H1 (cell line): ENCODE measurements at regions not wholly inside any gene's neighbourhood (a gene's known extent, or its start where the extent isn't known, plus 50 kb on each side); places are given as distances from the start of the nearest gene placed in this dataset.

Experiments used
- CTCF ChIA-PET: fragments of 300-600 bp; sonication (Branson Sonifier 250); formaldehyde crosslinking; loops from one replicate; lab custom pipeline; 2021; ENCODE audit not compliant: partially characterized antibody; lab: Charles Lee
- POLR2A ChIA-PET: fragments of 300-600 bp; sonication (Branson Sonifier 250); formaldehyde crosslinking; loops from one replicate; lab custom pipeline; 2021; ENCODE audit warnings: inconsistent platforms; ENCODE audit not compliant: partially characterized antibody; lab: Charles Lee
- DNase-seq, 2 experiments: peaks; one replicate each; pipeline versions ENCODE4 v3.0.0 to v3.0.0-alpha.2; 2010 to 2022; ENCODE audit warnings: low spot score in 2 of 2, low read depth in 1 of 2, mixed read lengths in 1 of 2
- FAIRE-seq: peaks from 2 replicates; lab custom pipeline; 2011; peaks lifted over from hg19 to GRCh38; lab: Jason Lieb, UNC
- H2AFZ ChIP-seq: 2 replicates; pipeline ENCODE4 v1.8.1; 2012; ENCODE audit warnings: low read length, inconsistent platforms
- H2AK5ac ChIP-seq: 2 replicates; pipeline ENCODE4 v1.6.1; 2013; ENCODE audit warnings: low read depth, low read length
- H2BK120ac ChIP-seq: replicated peaks from 2 replicates; pipeline ENCODE3; 2013; ENCODE audit warnings: low read depth, low read length, inconsistent platforms
- H2BK12ac ChIP-seq: 2 replicates; pipeline ENCODE4 v1.6.1; 2013; ENCODE audit warnings: low read depth, low read length
- H2BK15ac ChIP-seq: 2 replicates; pipeline ENCODE4 v1.6.1; 2013; ENCODE audit warnings: low read length
- H2BK20ac ChIP-seq: 2 replicates; pipeline ENCODE4 v1.6.1; 2013; ENCODE audit warnings: low read length
- H2BK5ac ChIP-seq: 2 replicates; pipeline ENCODE4 v1.6.1; 2013; ENCODE audit warnings: low read depth, low read length
- H3K14ac ChIP-seq: 2 replicates; pipeline ENCODE4 v1.6.1; 2013; ENCODE audit warnings: inconsistent platforms; ENCODE audit not compliant: insufficient read length
- H3K18ac ChIP-seq: 2 replicates; pipeline ENCODE4 v1.6.1; 2013; ENCODE audit warnings: low read length; ENCODE audit errors: extremely low read depth
- H3K23ac ChIP-seq: 2 replicates; pipeline ENCODE4 v1.6.1; 2013; ENCODE audit warnings: inconsistent platforms; ENCODE audit not compliant: insufficient read length
- H3K23me2 ChIP-seq: 2 replicates; pipeline ENCODE4 v1.6.1; 2013; ENCODE audit warnings: low read depth, low read length
- H3K27ac ChIP-seq: 2 replicates; pipeline ENCODE4 v1.6.1; 2011; ENCODE audit warnings: low read depth, low read length, inconsistent platforms
- H3K27me3 ChIP-seq, 4 experiments: replicated peaks in 1 of 4; 1 replicate in 1 of 4; 2 replicates in 3 of 4; pipeline versions ENCODE4 v1.6.1 to v1.8.1; 2011 to 2013; ENCODE audit warnings: low read length in 3 of 4, mild to moderate bottlenecking in 3 of 4, inconsistent platforms in 2 of 4, mixed read lengths in 2 of 4, moderate library complexity in 1 of 4; ENCODE audit not compliant: control insufficient read depth in 3 of 4, insufficient read depth in 3 of 4; ENCODE audit errors: extremely low read depth in 1 of 4
- H3K36me3 ChIP-seq, 4 experiments: 2 replicates each; pipeline versions ENCODE4 v1.6.1 to v1.8.1; 2011 to 2013; ENCODE audit warnings: mild to moderate bottlenecking in 4 of 4, low read length in 3 of 4, moderate library complexity in 2 of 4, control low read depth in 1 of 4, inconsistent platforms in 1 of 4; ENCODE audit not compliant: insufficient read depth in 4 of 4, control insufficient read depth in 2 of 4
- H3K4ac ChIP-seq: replicated peaks from 2 replicates; pipeline ENCODE3; 2013; ENCODE audit warnings: low read length, low read depth, mixed read lengths, inconsistent platforms; ENCODE audit not compliant: insufficient read length
- H3K4me1 ChIP-seq, 4 experiments: replicated peaks in 1 of 4; 1 replicate in 1 of 4; 2 replicates in 3 of 4; pipeline versions ENCODE4 v1.6.1 to v1.8.1; 2011 to 2013; ENCODE audit warnings: low read length in 3 of 4, inconsistent platforms in 2 of 4, mixed read lengths in 1 of 4; ENCODE audit not compliant: insufficient read depth in 4 of 4, control insufficient read depth in 3 of 4
- H3K4me2 ChIP-seq, 2 experiments: 2 replicates each; pipeline versions ENCODE4 v1.6.1 to v1.8.1; 2011 to 2013; ENCODE audit warnings: low read depth in 2 of 2, low read length in 2 of 2, control low read depth in 1 of 2, inconsistent platforms in 1 of 2, mild to moderate bottlenecking in 1 of 2; ENCODE audit not compliant: insufficient read depth in 1 of 2
- H3K4me3 ChIP-seq, 4 experiments: fragments of 200-600, 300-600 bp in 1 of 4; sonication (generic), shearing (Covaris generic), sonication (Bioruptor Twin) in 1 of 4; 2 replicates each; pipeline versions ENCODE4 v1.5.1 to v1.8.1; 2011 to 2016; ENCODE audit warnings: low read length in 4 of 4, low read depth in 3 of 4, control low read depth in 2 of 4, inconsistent platforms in 2 of 4, mild to moderate bottlenecking in 2 of 4, mixed read lengths in 1 of 4, moderate library complexity in 1 of 4; ENCODE audit not compliant: insufficient read depth in 2 of 4; ENCODE audit errors: extremely low read depth in 1 of 4
- H3K56ac ChIP-seq: replicated peaks from 2 replicates; pipeline ENCODE3; 2013; ENCODE audit warnings: low read depth, mild to moderate bottlenecking, mixed read lengths, low read length, inconsistent platforms; ENCODE audit not compliant: insufficient read length
- H3K79me1 ChIP-seq: 2 replicates; pipeline ENCODE4 v1.6.1; 2013; ENCODE audit warnings: low read depth, low read length, control low read depth
- H3K79me2 ChIP-seq, 2 experiments: 2 replicates each; pipeline versions ENCODE4 v1.6.1 to v1.8.1; 2012 to 2013; ENCODE audit warnings: low read length in 2 of 2, mild to moderate bottlenecking in 2 of 2, inconsistent platforms in 1 of 2; ENCODE audit not compliant: insufficient read depth in 2 of 2, control insufficient read depth in 1 of 2
- H3K9ac ChIP-seq, 4 experiments: replicated peaks in 1 of 4; 1 replicate in 1 of 4; 2 replicates in 3 of 4; pipeline versions ENCODE4 v1.6.1 to v1.8.1; 2011 to 2013; ENCODE audit warnings: low read depth in 3 of 4, low read length in 3 of 4, control low read depth in 2 of 4, mild to moderate bottlenecking in 2 of 4, moderate library complexity in 2 of 4, inconsistent platforms in 1 of 4; ENCODE audit errors: extremely low read depth in 1 of 4
- H3K9me3 ChIP-seq, 2 experiments: 2 replicates each; pipeline versions ENCODE4 v1.6.1 to v1.8.1; 2012 to 2013; ENCODE audit warnings: mild to moderate bottlenecking in 2 of 2, moderate library complexity in 2 of 2, control low read depth in 1 of 2, inconsistent platforms in 1 of 2, low read depth in 1 of 2, low read length in 1 of 2, mixed read lengths in 1 of 2; ENCODE audit not compliant: insufficient read depth in 2 of 2
- H4K20me1 ChIP-seq, 2 experiments: replicated peaks in 1 of 2; 2 replicates each; pipeline versions ENCODE3 to v1.8.1; 2011 to 2013; ENCODE audit warnings: inconsistent platforms in 2 of 2, low read length in 2 of 2, mild to moderate bottlenecking in 1 of 2; ENCODE audit not compliant: insufficient read depth in 2 of 2, control insufficient read depth in 1 of 2
- H4K5ac ChIP-seq: 2 replicates; pipeline ENCODE4 v1.6.1; 2013; ENCODE audit warnings: low read length, low read depth, mixed read lengths, inconsistent platforms; ENCODE audit not compliant: insufficient read length
- H4K8ac ChIP-seq: 2 replicates; pipeline ENCODE4 v1.8.0; 2013; ENCODE audit warnings: mild to moderate bottlenecking, moderate library complexity, low read length, inconsistent platforms; ENCODE audit not compliant: insufficient read depth; ENCODE audit errors: extremely low read depth
- H4K91ac ChIP-seq: replicated peaks from 2 replicates; pipeline ENCODE3; 2013; ENCODE audit warnings: low read length, mixed read lengths, inconsistent platforms; ENCODE audit not compliant: insufficient read length
- CEBPB ChIP-seq: IDR thresholded peaks from 2 replicates; pipeline ENCODE4 v1.6.1; 2012; ENCODE audit warnings: low read depth, low read length
- GTF2F1 ChIP-seq: IDR thresholded peaks from 2 replicates; pipeline ENCODE4 v1.6.1; 2012; ENCODE audit warnings: low read depth, low read length, improper control_type of control experiment, borderline replicate concordance
- WGBS, 2 experiments: shearing (Covaris generic) in 1 of 2; methylation state at CpG; one replicate each; pipeline versions ENCODE4 v1.1.6 to v1.1.7; 2013 to 2015; ENCODE audit warnings: low lambda C conversion rate in 2 of 2, mixed read lengths in 2 of 2, inconsistent platforms in 1 of 2, low coverage in 1 of 2, missing lambda C conversion rate in 1 of 2; ENCODE audit not compliant: insufficient replicate concordance in 2 of 2, insufficient coverage in 1 of 2, insufficient read length in 1 of 2; ENCODE audit errors: extremely low coverage in 1 of 2, missing lambda C conversion rate in 1 of 2; 5-methylcytosine and 5-hydroxymethylcytosine counted together

GRCh38 chr5:125177340-125177739 lies 430.9 kb upstream of the ZNF608 start:
- Histone ChIP-seq H3K56ac (no peak overlapping the region), H3K4me2 (no peak overlapping the region), H2BK12ac (no peak overlapping the region), H4K20me1 (no peaks in the 10 kb centered on the region), H3K79me1 (no peaks in the 10 kb centered on the region), H3K14ac (no peak overlapping the region), H2BK20ac (no peak overlapping the region), H4K5ac (no peak overlapping the region), H3K36me3 (no peaks in the 10 kb centered on the region), H4K91ac (no peak overlapping the region), H3K4me3 (no peak overlapping the region), H2AFZ (no peak overlapping the region), H3K4ac (no peak overlapping the region), H3K27ac (no peak overlapping the region), H2BK15ac (no peak overlapping the region), H3K9me3 (peaks cover 0 to 4% of the 10 kb centered on the region in 2 experiments; a peak in 1 of 4 replicates), H2BK120ac (no peak overlapping the region), H3K79me2 (no peaks in the 10 kb centered on the region), H2AK5ac (no peak overlapping the region)
- CTCF ChIA-PET: interaction anchor here (0.6 kb wide), 1 partner anchor 220 kb away, joined by 3 read pairs; no protein-coding TSS in a partner anchor
- 91% methylated on average over 4 of the region's 4 CpGs; no CpG with 5 or more reads in 1 of the 2 experiments for WGBS, 2 experiments
- FAIRE-seq (no peak), DNase-seq (no peak)
- TF ChIP-seq CEBPB: peak; percentile 75; the same call in 1 of the 2 replicates
- TF ChIP-seq GTF2F1: no peak
- TF ChIP-seq, all 59 proteins: peak for 1
- no peak overlapping the region for H2BK5ac ChIP-seq
- POLR2A ChIA-PET: no interaction called here
- H3K27me3 ChIP-seq: no peaks in the 10 kb centered on the region
- H4K8ac ChIP-seq: no peak overlapping the region
- no peak overlapping the region for H3K23ac ChIP-seq
- H3K23me2 ChIP-seq: no peaks in the 10 kb centered on the region
- H3K4me1 ChIP-seq: peaks cover 0 to 8% (median 0%) of the 10 kb centered on the region in 4 experiments; a peak in 1 of 7 replicates
- H3K18ac ChIP-seq: no peak overlapping the region
- no peak overlapping the region for H3K9ac ChIP-seq
